Nephron (organoid): ENCODE measurements at regions not wholly inside any gene's neighbourhood (a gene's known extent, or its start where the extent isn't known, plus 50 kb on each side); places are given as distances from the start of the nearest gene placed in this dataset.

Experiments used
- H3K27ac Mint-ChIP-seq, 3 experiments: 2 replicates each; pipeline ENCODE4 v1.8.0; 2020; ENCODE audit warnings: mixed read lengths in 3 of 3, mild to moderate bottlenecking in 2 of 3, moderate library complexity in 1 of 3
- H3K27me3 Mint-ChIP-seq: 2 replicates; pipeline ENCODE4 v1.8.0; 2021; ENCODE audit warnings: low read depth, mild to moderate bottlenecking, moderate library complexity, mixed read lengths
- H3K36me3 Mint-ChIP-seq: 2 replicates; pipeline ENCODE4 v1.8.0; 2020; ENCODE audit warnings: low read depth, mixed read lengths
- H3K4me1 Mint-ChIP-seq: 2 replicates; pipeline ENCODE4 v1.8.0; 2020; ENCODE audit warnings: mixed read lengths
- H3K4me3 Mint-ChIP-seq, 3 experiments: 2 replicates each; pipeline ENCODE4 v1.8.0; 2020; ENCODE audit warnings: mild to moderate bottlenecking in 3 of 3, mixed read lengths in 3 of 3, moderate library complexity in 2 of 3
- H3K9me3 Mint-ChIP-seq: 2 replicates; pipeline ENCODE4 v1.8.0; 2020; ENCODE audit warnings: mixed read lengths
- TF ChIP-seq, protein P1 (sequence below), 3 experiments: fragments of 200-600 bp; sonication (generic); IDR thresholded peaks; one replicate each; pipeline ENCODE4 v1.5.0; 2021; ENCODE audit warnings: antibody characterized with exemption in 3 of 3; ENCODE audit not compliant: unreplicated experiment in 3 of 3

DNA sequence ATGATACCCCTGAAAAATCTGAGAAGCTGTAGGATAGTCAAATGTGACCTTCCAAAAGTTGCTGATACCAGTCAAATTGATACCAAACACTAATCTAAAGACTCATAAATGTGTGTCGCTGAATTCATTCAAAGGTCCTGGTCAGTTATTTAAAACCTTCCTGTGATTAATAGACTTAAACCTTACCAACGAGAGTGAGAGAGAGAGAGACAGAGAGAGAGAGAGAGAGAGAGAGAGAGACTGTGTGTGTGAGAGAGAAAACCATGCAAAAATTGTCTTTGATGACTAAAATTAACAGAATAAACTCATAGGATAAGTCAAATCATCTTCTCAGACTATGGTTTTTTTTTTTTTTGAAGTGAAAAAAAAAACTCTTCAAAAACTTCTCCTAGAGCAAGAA is 370.9 kb upstream of the HS3ST5 start:
- Mint-ChIP-seq H3K27ac (no peak overlapping the region), H3K4me3 (no peak overlapping the region)

DNA sequence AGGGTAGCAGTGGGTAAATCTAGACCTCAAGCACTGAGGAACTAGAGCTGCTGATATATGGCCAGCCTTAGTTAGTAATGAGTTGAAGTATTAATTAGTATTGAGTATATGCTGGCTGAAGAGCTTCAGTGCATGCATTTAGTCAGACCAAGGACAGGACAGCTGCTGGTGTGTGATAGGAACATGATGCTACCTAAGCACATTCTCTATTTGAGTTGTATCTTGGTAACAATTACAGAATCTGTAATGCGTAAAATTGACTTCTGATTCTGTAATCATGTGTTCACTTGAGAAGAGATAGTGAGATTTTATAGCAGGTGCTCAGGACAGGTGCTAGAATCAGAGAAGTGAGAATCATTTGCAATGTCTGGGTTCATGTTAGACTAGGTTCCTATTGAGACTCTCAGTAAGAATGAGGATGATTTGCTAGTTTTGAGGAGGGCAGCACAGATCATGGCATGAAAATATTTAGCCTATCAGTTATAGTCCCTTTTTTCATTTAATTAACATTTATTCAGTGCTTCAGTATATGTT is 369.4 kb upstream of the HS3ST5 start:
- Mint-ChIP-seq H3K4me3 (no peak overlapping the region), H3K27ac (no peak overlapping the region), H3K27me3 (peaks cover 3% of the 10 kb centered on the region), H3K9me3 (peaks cover 2% of the 10 kb centered on the region), H3K36me3 (no peaks in the 10 kb centered on the region), H3K4me1 (peaks cover 4% of the 10 kb centered on the region)
- TF ChIP-seq, protein P1, sequence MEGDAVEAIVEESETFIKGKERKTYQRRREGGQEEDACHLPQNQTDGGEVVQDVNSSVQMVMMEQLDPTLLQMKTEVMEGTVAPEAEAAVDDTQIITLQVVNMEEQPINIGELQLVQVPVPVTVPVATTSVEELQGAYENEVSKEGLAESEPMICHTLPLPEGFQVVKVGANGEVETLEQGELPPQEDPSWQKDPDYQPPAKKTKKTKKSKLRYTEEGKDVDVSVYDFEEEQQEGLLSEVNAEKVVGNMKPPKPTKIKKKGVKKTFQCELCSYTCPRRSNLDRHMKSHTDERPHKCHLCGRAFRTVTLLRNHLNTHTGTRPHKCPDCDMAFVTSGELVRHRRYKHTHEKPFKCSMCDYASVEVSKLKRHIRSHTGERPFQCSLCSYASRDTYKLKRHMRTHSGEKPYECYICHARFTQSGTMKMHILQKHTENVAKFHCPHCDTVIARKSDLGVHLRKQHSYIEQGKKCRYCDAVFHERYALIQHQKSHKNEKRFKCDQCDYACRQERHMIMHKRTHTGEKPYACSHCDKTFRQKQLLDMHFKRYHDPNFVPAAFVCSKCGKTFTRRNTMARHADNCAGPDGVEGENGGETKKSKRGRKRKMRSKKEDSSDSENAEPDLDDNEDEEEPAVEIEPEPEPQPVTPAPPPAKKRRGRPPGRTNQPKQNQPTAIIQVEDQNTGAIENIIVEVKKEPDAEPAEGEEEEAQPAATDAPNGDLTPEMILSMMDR (IDR thresholded peaks at IDR 0.05; ENCODE audit: unreplicated experiment in 3 of 3): no peak

More for the DNA sequence above, 370.9 kb upstream of the HS3ST5 start:
- H3K9me3 Mint-ChIP-seq: peaks cover 2% of the 10 kb centered on the region
- TF ChIP-seq, protein P1 (IDR thresholded peaks at IDR 0.05; ENCODE audit: unreplicated experiment in 3 of 3): no peak
- peaks cover 3% of the 10 kb centered on the region for H3K27me3 Mint-ChIP-seq
- no peaks in the 10 kb centered on the region for H3K4me1 Mint-ChIP-seq
- H3K36me3 Mint-ChIP-seq: no peaks in the 10 kb centered on the region

DNA sequence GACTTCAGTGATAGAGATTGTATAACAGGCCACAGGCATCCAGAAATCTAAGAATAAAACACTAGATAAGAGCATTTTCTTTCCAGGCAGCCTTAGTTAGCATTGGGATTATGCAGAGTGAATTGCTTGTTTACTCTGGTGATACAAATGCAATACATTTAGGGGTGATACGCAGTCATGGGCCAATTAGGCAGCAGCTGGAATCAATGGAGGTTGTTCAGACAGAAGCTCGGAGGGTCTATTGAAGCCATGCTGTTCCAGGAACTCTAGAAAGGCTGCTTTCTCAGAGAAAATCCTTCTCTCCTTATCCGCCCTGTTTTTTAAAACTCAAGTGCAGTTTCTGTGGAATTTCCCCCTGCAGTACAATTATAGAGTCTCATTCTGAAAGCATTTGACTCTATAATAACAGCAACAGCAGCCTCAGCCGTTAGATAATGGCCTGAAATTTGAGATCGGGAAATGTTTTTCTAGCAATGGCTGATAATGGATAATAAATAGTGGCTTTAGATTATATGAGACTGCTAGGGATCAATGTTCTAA is 364.3 kb upstream of the HS3ST5 start:
- Mint-ChIP-seq H3K9me3 (peaks cover 2% of the 10 kb centered on the region), H3K36me3 (no peaks in the 10 kb centered on the region), H3K27me3 (no peaks in the 10 kb centered on the region), H3K4me3 (no peak overlapping the region), H3K27ac (no peak overlapping the region), H3K4me1 (peaks cover 5% of the 10 kb centered on the region)
- TF ChIP-seq, protein P1 (IDR thresholded peaks at IDR 0.05; ENCODE audit: unreplicated experiment in 3 of 3): no peak

DNA sequence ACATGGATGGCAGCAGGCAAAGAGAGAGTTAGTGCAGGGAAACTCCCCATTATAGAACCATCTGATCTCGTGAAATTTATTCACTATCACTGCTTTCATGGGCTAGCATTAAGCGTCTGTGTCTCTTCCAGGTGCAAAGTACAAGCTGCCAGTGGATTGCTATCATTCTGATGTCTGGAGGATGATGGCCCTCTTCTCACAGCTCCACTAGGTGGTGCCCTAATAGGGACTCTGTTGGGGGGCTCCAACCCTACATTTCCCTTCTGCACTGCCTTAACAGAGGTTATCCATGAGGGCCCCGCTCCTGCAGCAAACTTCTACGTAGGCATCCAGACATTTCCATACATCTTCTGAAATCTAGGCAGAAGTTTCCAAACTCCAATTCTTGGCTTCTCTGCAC is 347.8 kb upstream of the HS3ST5 start:
- H3K4me1 Mint-ChIP-seq: no peaks in the 10 kb centered on the region
- TF ChIP-seq, protein P1 (IDR thresholded peaks at IDR 0.05; ENCODE audit: unreplicated experiment in 3 of 3): no peak

DNA sequence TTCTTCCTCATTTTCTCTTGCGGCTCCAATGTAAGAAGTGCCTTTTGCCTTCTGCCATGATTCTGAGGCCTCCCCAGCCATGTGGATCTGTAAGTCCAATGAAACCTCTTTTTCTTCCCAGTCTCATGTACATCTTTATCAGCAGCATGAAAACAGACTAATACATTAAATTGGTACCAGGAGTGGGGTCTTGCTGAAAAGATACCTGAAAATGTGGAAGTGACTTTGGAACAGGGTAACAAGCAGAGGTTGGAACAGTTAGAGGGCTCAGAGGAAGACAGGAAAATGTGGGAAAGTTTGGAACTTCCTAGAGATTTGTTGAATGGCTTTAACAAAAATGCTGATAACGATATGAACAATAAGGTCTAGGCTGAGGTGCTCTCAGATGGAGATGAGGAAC is 316.7 kb upstream of the HS3ST5 start:
- no peak overlapping the region for H3K4me3 Mint-ChIP-seq
- TF ChIP-seq, protein P1 (IDR thresholded peaks at IDR 0.05; ENCODE audit: unreplicated experiment in 3 of 3): no peak
- no peaks in the 10 kb centered on the region for H3K4me1 Mint-ChIP-seq
- H3K27ac Mint-ChIP-seq: no peak overlapping the region
- peaks cover 4% of the 10 kb centered on the region for H3K36me3 Mint-ChIP-seq
- H3K27me3 Mint-ChIP-seq: no peaks in the 10 kb centered on the region
- H3K9me3 Mint-ChIP-seq: peaks cover 11% of the 10 kb centered on the region

More for the DNA sequence above, 347.8 kb upstream of the HS3ST5 start:
- Mint-ChIP-seq H3K27me3 (no peaks in the 10 kb centered on the region), H3K9me3 (peaks cover 4% of the 10 kb centered on the region), H3K27ac (no peak overlapping the region), H3K36me3 (no peaks in the 10 kb centered on the region), H3K4me3 (no peak overlapping the region)

DNA sequence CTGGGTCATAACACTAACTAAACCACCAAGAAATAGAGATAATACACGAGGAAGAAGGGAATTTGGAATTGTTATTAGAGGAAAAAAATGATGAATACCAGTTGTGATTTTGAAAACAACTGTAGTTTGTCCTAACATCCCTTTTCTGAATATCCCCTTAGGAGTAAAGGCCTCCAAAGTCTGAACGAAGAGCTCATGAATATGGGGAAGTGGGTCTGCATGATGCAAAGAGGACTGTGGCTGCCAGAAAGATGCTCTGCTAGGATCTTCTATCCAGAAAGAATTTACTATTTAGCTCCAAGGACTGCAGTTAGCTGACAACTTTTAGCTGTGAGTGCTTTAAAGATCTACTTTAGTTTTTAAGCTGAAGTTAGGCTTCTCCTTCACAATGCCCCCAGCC is 308.8 kb upstream of the HS3ST5 start:
- Mint-ChIP-seq H3K4me1 (no peaks in the 10 kb centered on the region), H3K27me3 (no peaks in the 10 kb centered on the region), H3K4me3 (no peak overlapping the region), H3K9me3 (no peaks in the 10 kb centered on the region), H3K36me3 (no peaks in the 10 kb centered on the region), H3K27ac (no peak overlapping the region)
- TF ChIP-seq, protein P1 (IDR thresholded peaks at IDR 0.05; ENCODE audit: unreplicated experiment in 3 of 3): no peak
